GM21360 (cell line): ENCODE measurements at regions not wholly inside any gene's neighbourhood (a gene's known extent, or its start where the extent isn't known, plus 50 kb on each side); places are given as distances from the start of the nearest gene placed in this dataset.
"Not testable (repeated sequence)": the region's sequence is repeated elsewhere in the genome, so short reads cannot be mapped to it uniquely, and the experiment has no call there.

Source experiments
- ATAC-seq: cut with Tn5 transposase; IDR thresholded peaks from one replicate; pipeline ENCODE4 v1.9.1; 2021; ENCODE audit warnings: mild to moderate bottlenecking, moderate library complexity; ENCODE audit not compliant: unreplicated experiment

- ATAC-seq: no peak
Observed at GRCh38 chr10:94123258-94123995, 129.7 kb downstream of the PLCE1 start.

- not testable (repeated sequence) for ATAC-seq
Observed at GRCh38 chr10:94124147-94124546, 130.4 kb downstream of the PLCE1 start.

GRCh38 chr10:94125268-94125667, 131.5 kb downstream of the PLCE1 start:
- ATAC-seq: not testable (repeated sequence)

- no peak for ATAC-seq
Observed at GRCh38 chr10:94125856-94126255, 132.1 kb downstream of the PLCE1 start.

GRCh38 chr10:94129393-94130130, 135.8 kb downstream of the PLCE1 start:
- ATAC-seq: no peak

GRCh38 chr10:94131885-94132284, 138.2 kb downstream of the PLCE1 start:
- no peak for ATAC-seq

- no peak for ATAC-seq
Observed at GRCh38 chr10:94133239-94133638, 139.5 kb downstream of the PLCE1 start.

GRCh38 chr10:94137747-94138146, 144.0 kb downstream of the PLCE1 start:
- no peak for ATAC-seq

GRCh38 chr10:94138391-94138790, 144.7 kb downstream of the PLCE1 start:
- ATAC-seq: no peak

- ATAC-seq: no peak
Observed at GRCh38 chr10:94143261-94143660, 149.5 kb downstream of the PLCE1 start.

- ATAC-seq: no peak
Observed at GRCh38 chr10:94146313-94146712, 152.6 kb downstream of the PLCE1 start.

GRCh38 chr10:94146746-94147145, 153.0 kb downstream of the PLCE1 start:
- ATAC-seq: no peak

GRCh38 chr10:94149702-94150101, 156.0 kb downstream of the PLCE1 start:
- no peak for ATAC-seq

GRCh38 chr10:94150541-94151184, 156.9 kb downstream of the PLCE1 start:
- ATAC-seq: no peak

- no peak for ATAC-seq
Observed at GRCh38 chr10:94155722-94156271, 162.1 kb downstream of the PLCE1 start.

GRCh38 chr10:94156453-94156852, 162.7 kb downstream of the PLCE1 start:
- ATAC-seq: no peak

- not testable (repeated sequence) for ATAC-seq
Observed at GRCh38 chr10:94165158-94165611, 171.5 kb downstream of the PLCE1 start.

- no peak for ATAC-seq
Observed at GRCh38 chr10:94172332-94172731, 178.6 kb downstream of the PLCE1 start.

- no peak for ATAC-seq
Observed at GRCh38 chr10:94173594-94173993, 179.9 kb downstream of the PLCE1 start.

- no peak for ATAC-seq
Observed at GRCh38 chr10:94174838-94175237, 181.1 kb downstream of the PLCE1 start.

GRCh38 chr10:94178475-94179253, 184.1 kb downstream of the NOC3L start:
- ATAC-seq: no peak
